Fibroblast of lung (primary cell): ENCODE measurements at regions not wholly inside any gene's neighbourhood (a gene's known extent, or its start where the extent isn't known, plus 50 kb on each side); places are given as distances from the start of the nearest gene placed in this dataset.

Source experiments
- DNase-seq, 2 donors: peaks; one replicate each; pipeline versions ENCODE4 v3.0.0 to v3.0.0-alpha.2; 2010; ENCODE audit warnings: low read depth in 2 of 2
- H2AFZ ChIP-seq: 2 replicates; pipeline ENCODE4 v1.5.1; 2012; ENCODE audit warnings: low read length, control low read depth, inconsistent platforms
- H3K27ac ChIP-seq: 2 replicates; pipeline ENCODE4 v1.5.1; 2011; ENCODE audit warnings: low read length, control low read depth; ENCODE audit not compliant: insufficient read depth
- H3K27me3 ChIP-seq: 2 replicates; pipeline ENCODE4 v1.5.1; 2011; ENCODE audit warnings: mild to moderate bottlenecking, low read length; ENCODE audit not compliant: control insufficient read depth, insufficient read depth
- H3K36me3 ChIP-seq: 2 replicates; pipeline ENCODE4 v1.5.1; 2011; ENCODE audit warnings: low read length; ENCODE audit not compliant: control insufficient read depth, insufficient read depth
- H3K4me1 ChIP-seq: 2 replicates; pipeline ENCODE4 v1.5.1; 2011; ENCODE audit warnings: low read length; ENCODE audit not compliant: control insufficient read depth, insufficient read depth; ENCODE audit errors: extremely low read depth
- H3K4me2 ChIP-seq: 2 replicates; pipeline ENCODE4 v1.5.1; 2011; ENCODE audit warnings: low read length, control low read depth; ENCODE audit not compliant: insufficient read depth; ENCODE audit errors: extremely low read depth
- H3K4me3 ChIP-seq, 4 experiments: fragments of 200-600 bp in 1 of 4; sonication (generic) in 1 of 4; replicated peaks in 1 of 4; 2 replicates each; pipeline ENCODE4 v1.5.1; 2011 to 2016; ENCODE audit warnings: low read length in 4 of 4, low read depth in 3 of 4, mild to moderate bottlenecking in 3 of 4, control low read depth in 2 of 4, inconsistent platforms in 1 of 4, mixed read lengths in 1 of 4; ENCODE audit not compliant: insufficient read depth in 1 of 4; ENCODE audit errors: control extremely low read depth in 1 of 4
- H3K79me2 ChIP-seq: 2 replicates; pipeline ENCODE4 v1.5.1; 2012; ENCODE audit warnings: mild to moderate bottlenecking, low read length, inconsistent platforms; ENCODE audit not compliant: control insufficient read depth, insufficient read depth
- H3K9ac ChIP-seq: 2 replicates; pipeline ENCODE4 v1.5.1; 2011; ENCODE audit warnings: mild to moderate bottlenecking, low read length, control low read depth; ENCODE audit not compliant: insufficient read depth
- H3K9me3 ChIP-seq: 2 replicates; pipeline ENCODE4 v1.5.1; 2012; ENCODE audit warnings: low read depth, low read length; ENCODE audit not compliant: control insufficient read depth, insufficient read depth
- H4K20me1 ChIP-seq: 2 replicates; pipeline ENCODE4 v1.5.1; 2011; ENCODE audit warnings: low read length; ENCODE audit not compliant: control insufficient read depth, insufficient read depth; ENCODE audit errors: extremely low read depth
- EZH2 ChIP-seq: IDR thresholded peaks from 2 replicates; pipeline ENCODE4 v1.5.1; 2012; ENCODE audit warnings: low read length, control low read depth, mild to moderate bottlenecking; ENCODE audit errors: missing control alignments
- TF ChIP-seq, protein P1 (sequence below), 2 donors: IDR thresholded peaks in 1 of 2; conservative IDR thresholded peaks in 1 of 2; 1 replicate in 1 of 2; 2 replicates in 1 of 2; pipeline ENCODE4 v1.5.1; 2011 to 2012; ENCODE audit warnings: low read length in 2 of 2, control low read depth in 1 of 2, inconsistent platforms in 1 of 2, low read depth in 1 of 2, mild to moderate bottlenecking in 1 of 2

DNA sequence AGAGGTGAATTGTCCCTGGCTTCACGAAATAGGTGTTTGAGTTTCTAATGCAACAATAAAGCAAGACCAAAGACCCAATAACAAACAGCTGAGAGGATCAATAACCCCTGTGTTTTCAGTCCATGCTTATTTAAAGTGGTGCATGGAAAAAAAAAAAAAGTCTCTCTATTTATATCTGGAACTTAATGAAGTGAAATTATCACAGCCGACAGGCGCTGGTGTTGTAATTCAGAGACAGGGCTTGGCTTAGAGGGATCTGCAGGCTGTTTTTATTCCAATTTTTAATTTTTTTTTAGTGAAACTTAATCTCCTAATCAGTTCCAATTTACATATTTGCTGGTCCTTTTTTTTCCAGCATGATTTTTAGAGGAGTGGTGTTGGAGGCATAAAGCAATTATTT, 858.2 kb upstream of the SOX9 start:
- Histone ChIP-seq H4K20me1 (no peaks in the 10 kb centered on the region), H3K9ac (no peak overlapping the region), H2AFZ (no peak overlapping the region), H3K79me2 (no peaks in the 10 kb centered on the region), H3K27ac (no peak overlapping the region), H3K4me2 (no peak overlapping the region), H3K4me1 (no peaks in the 10 kb centered on the region), H3K4me3 (no peak overlapping the region), H3K27me3 (no peaks in the 10 kb centered on the region), H3K9me3 (no peaks in the 10 kb centered on the region), H3K36me3 (no peaks in the 10 kb centered on the region)
- no peak for DNase-seq
- no peak for TF ChIP-seq EZH2
- TF ChIP-seq, protein P1, sequence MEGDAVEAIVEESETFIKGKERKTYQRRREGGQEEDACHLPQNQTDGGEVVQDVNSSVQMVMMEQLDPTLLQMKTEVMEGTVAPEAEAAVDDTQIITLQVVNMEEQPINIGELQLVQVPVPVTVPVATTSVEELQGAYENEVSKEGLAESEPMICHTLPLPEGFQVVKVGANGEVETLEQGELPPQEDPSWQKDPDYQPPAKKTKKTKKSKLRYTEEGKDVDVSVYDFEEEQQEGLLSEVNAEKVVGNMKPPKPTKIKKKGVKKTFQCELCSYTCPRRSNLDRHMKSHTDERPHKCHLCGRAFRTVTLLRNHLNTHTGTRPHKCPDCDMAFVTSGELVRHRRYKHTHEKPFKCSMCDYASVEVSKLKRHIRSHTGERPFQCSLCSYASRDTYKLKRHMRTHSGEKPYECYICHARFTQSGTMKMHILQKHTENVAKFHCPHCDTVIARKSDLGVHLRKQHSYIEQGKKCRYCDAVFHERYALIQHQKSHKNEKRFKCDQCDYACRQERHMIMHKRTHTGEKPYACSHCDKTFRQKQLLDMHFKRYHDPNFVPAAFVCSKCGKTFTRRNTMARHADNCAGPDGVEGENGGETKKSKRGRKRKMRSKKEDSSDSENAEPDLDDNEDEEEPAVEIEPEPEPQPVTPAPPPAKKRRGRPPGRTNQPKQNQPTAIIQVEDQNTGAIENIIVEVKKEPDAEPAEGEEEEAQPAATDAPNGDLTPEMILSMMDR (conservative IDR thresholded peaks at IDR 0.05 in 1 of 2, IDR thresholded peaks at IDR 0.05 in 1 of 2; ENCODE audit: low read depth in 1 of 2, low read length in 2 of 2) = no peak

DNA sequence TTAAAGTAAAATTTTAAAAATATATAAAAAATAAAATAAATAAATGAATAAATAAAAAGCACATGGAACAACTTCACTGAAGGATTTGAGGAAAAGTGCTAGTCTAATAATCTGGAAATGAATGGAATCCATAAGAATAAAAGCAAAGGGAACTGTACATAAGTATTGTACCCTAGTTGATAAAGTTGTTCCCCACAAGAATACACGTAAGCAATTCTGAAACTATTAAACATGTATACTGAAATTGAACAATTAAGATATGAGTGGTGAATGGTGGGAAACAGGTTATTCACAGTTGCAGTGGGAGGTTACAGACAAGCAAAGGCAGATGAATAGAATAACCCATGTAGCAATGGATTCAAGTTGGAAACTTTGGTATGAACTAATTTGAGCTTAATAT, 853.2 kb upstream of the SOX9 start:
- no peaks in the 10 kb centered on the region for H3K9me3 ChIP-seq
- no peak overlapping the region for H2AFZ ChIP-seq
- H3K4me1 ChIP-seq = no peaks in the 10 kb centered on the region
- no peak overlapping the region for H3K9ac ChIP-seq
- DNase-seq = no peak
- H3K27me3 ChIP-seq = no peaks in the 10 kb centered on the region
- no peaks in the 10 kb centered on the region for H3K79me2 ChIP-seq
- no peaks in the 10 kb centered on the region for H3K36me3 ChIP-seq
- no peak overlapping the region for H3K4me3 ChIP-seq
- TF ChIP-seq, protein P1 (conservative IDR thresholded peaks at IDR 0.05 in 1 of 2, IDR thresholded peaks at IDR 0.05 in 1 of 2; ENCODE audit: low read depth in 1 of 2, low read length in 2 of 2) = no peak
- no peak for TF ChIP-seq EZH2
- H3K4me2 ChIP-seq = no peak overlapping the region
- H4K20me1 ChIP-seq = no peaks in the 10 kb centered on the region
- no peak overlapping the region for H3K27ac ChIP-seq

DNA sequence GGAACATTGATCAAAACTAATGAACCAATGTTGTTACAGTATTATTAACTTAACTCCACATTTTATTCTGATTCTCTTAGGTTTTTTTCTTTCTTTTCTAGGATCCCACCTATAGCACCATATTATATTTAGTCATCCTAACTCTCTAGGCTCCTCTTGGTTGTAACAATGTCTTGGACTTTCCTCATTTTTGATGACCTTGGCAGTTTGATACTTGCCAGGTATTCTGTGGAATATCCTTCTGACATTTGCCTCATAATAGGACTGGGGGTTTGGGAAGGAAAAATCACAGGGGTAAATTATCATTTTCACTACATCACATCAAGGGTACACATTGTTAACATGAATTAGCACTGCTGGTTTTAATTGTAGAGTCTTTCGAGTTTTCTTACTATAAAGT, 851.6 kb upstream of the SOX9 start:
- Histone ChIP-seq H3K4me1 (no peaks in the 10 kb centered on the region), H3K9ac (no peak overlapping the region), H3K4me2 (no peak overlapping the region), H3K27me3 (no peaks in the 10 kb centered on the region), H3K36me3 (no peaks in the 10 kb centered on the region), H3K9me3 (no peaks in the 10 kb centered on the region), H4K20me1 (no peaks in the 10 kb centered on the region), H3K27ac (no peak overlapping the region), H3K4me3 (no peak overlapping the region), H2AFZ (no peak overlapping the region), H3K79me2 (no peaks in the 10 kb centered on the region)
- DNase-seq = no peak
- TF ChIP-seq EZH2 = no peak

DNA sequence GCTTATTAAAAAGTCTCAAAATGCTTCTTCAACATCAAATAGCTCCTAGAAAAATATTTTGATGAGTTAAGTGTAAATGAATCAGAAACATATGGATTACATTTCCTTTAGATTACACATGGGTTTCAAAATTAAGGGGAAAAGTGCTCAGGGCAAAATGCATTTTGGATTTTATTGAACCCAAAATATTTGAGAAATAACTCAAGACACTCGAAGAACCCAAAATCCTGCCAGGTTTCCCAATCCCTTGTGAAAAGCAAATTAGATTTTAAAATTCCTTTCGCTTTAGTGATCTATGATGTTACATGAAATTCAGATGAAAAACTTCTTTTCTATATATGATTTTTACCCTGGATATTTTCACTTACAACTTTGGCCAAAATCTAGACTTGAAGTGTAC, 847.4 kb upstream of the SOX9 start:
- H3K36me3 ChIP-seq = no peaks in the 10 kb centered on the region
- H4K20me1 ChIP-seq = no peaks in the 10 kb centered on the region
- TF ChIP-seq, protein P1 (conservative IDR thresholded peaks at IDR 0.05 in 1 of 2, IDR thresholded peaks at IDR 0.05 in 1 of 2; ENCODE audit: low read depth in 1 of 2, low read length in 2 of 2) = no peak
- no peak for TF ChIP-seq EZH2
- no peak for DNase-seq
- H3K4me1 ChIP-seq = no peaks in the 10 kb centered on the region
- no peak overlapping the region for H3K9ac ChIP-seq
- H3K27me3 ChIP-seq = no peaks in the 10 kb centered on the region
- H3K4me3 ChIP-seq = no peak overlapping the region
- no peak overlapping the region for H2AFZ ChIP-seq
- no peaks in the 10 kb centered on the region for H3K79me2 ChIP-seq
- H3K9me3 ChIP-seq = no peaks in the 10 kb centered on the region
- no peak overlapping the region for H3K4me2 ChIP-seq
- no peak overlapping the region for H3K27ac ChIP-seq
